H1 (cell line): ENCODE measurements at regions not wholly inside any gene's neighbourhood (a gene's known extent, or its start where the extent isn't known, plus 50 kb on each side); places are given as distances from the start of the nearest gene placed in this dataset.

ENCODE experiments used
- E2F6 ChIP-seq: IDR thresholded peaks from 2 replicates; pipeline ENCODE4 v1.6.1; 2012; ENCODE audit warnings: inconsistent platforms
- EGR1 ChIP-seq: IDR thresholded peaks from 2 replicates; pipeline ENCODE4 v1.6.1; 2011; ENCODE audit warnings: low read depth, low read length, borderline replicate concordance

GRCh38 chr19:29128203-29128602 is 84.7 kb downstream of the UQCRFS1 start (continued):
- no peak for TF ChIP-seq E2F6
- no peak for TF ChIP-seq EGR1
